ENCODE measurements at regions not wholly inside any gene's neighbourhood (a gene's known extent, or its start where the extent isn't known, plus 50 kb on each side); places are given as distances from the start of the nearest gene placed in this dataset.

DNA sequence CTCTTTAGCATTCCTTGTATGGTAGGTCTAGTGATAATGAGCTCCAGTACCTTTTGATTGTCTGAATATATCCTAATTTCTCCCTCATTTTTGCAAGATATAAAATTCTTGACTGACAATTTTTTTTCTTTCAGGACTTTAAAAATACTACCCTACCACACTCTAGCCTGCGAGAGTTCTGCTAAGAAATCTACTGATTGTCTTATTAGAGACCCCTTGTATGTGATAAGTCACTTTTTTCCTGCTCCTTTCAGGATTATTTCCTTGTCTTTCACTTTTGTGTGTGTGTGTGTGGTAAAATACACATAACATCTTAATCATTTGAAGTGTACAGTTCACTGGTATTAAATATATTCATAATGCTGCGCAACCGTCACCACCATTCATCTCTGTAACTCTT lies 68.7 kb upstream of the PPP1R9A start:
- Histone ChIP-seq H3K4me1 (ENCODE audit: insufficient read depth) (no peaks in the 10 kb centered on the region), H3K36me3 (ENCODE audit: insufficient read depth) (peaks cover 7% of the 10 kb centered on the region; the same call in 1 of the 2 replicates), H4K20me1 (replicated peaks; ENCODE audit: insufficient read depth) (no peaks in the 10 kb centered on the region), H3K27ac (ENCODE audit: low read depth) (no peak overlapping the region), H2AFZ (no peak overlapping the region), H3F3A (replicated peaks; ENCODE audit: low read depth) (no peaks in the 10 kb centered on the region), H3K9me2 (ENCODE audit: insufficient read depth) (no peaks in the 10 kb centered on the region), H3K27me3 (ENCODE audit: insufficient read depth) (no peaks in the 10 kb centered on the region), H3K4me3 (no peak overlapping the region), H3K4me2 (no peak overlapping the region), H3K79me2 (replicated peaks; ENCODE audit: insufficient read depth) (no peaks in the 10 kb centered on the region)
- peaks cover 3% of the 10 kb centered on the region for H3K27me3 Mint-ChIP-seq (ENCODE audit: insufficient read depth, low read depth, poor library complexity)
- H3K27ac Mint-ChIP-seq = no peak overlapping the region
- no peak overlapping the region for H3K4me3 Mint-ChIP-seq
- DNase-seq (ENCODE audit: low spot score) = no peak
- no peak for ATAC-seq
- no peak for TF ChIP-seq REST (IDR thresholded peaks at IDR 0.05; ENCODE audit: unreplicated experiment)
- TF ChIP-seq NANOG (IDR thresholded peaks at IDR 0.05; ENCODE audit: borderline replicate concordance) = no peak
- TF ChIP-seq, protein P1, sequence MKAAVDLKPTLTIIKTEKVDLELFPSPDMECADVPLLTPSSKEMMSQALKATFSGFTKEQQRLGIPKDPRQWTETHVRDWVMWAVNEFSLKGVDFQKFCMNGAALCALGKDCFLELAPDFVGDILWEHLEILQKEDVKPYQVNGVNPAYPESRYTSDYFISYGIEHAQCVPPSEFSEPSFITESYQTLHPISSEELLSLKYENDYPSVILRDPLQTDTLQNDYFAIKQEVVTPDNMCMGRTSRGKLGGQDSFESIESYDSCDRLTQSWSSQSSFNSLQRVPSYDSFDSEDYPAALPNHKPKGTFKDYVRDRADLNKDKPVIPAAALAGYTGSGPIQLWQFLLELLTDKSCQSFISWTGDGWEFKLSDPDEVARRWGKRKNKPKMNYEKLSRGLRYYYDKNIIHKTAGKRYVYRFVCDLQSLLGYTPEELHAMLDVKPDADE (IDR thresholded peaks at IDR 0.05) = no peak
- no peak for TF ChIP-seq POLR2AphosphoS5 (IDR thresholded peaks at IDR 0.05; ENCODE audit: low read depth)
- TF ChIP-seq JUNB (IDR thresholded peaks at IDR 0.05; ENCODE audit: unreplicated experiment) = no peak
- TF ChIP-seq EZH2 (IDR thresholded peaks at IDR 0.05; ENCODE audit: low read depth, unreplicated experiment) = no peak
- no peak for TF ChIP-seq ZNF331 (CRISPR knock-in tag; IDR thresholded peaks at IDR 0.05; ENCODE audit: low read depth)
- no peak for TF ChIP-seq STAT1 (IDR thresholded peaks at IDR 0.05; ENCODE audit: unreplicated experiment)
- TF ChIP-seq EZH2phosphoT487 (IDR thresholded peaks at IDR 0.05; ENCODE audit: unreplicated experiment) = no peak
- peaks cover 48% of the 10 kb centered on the region for H3K9me3 Mint-ChIP-seq
- no peaks in the 10 kb centered on the region for H3K4me1 Mint-ChIP-seq
- H3K36me3 Mint-ChIP-seq (ENCODE audit: low read depth) = peaks cover 25% of the 10 kb centered on the region

DNA sequence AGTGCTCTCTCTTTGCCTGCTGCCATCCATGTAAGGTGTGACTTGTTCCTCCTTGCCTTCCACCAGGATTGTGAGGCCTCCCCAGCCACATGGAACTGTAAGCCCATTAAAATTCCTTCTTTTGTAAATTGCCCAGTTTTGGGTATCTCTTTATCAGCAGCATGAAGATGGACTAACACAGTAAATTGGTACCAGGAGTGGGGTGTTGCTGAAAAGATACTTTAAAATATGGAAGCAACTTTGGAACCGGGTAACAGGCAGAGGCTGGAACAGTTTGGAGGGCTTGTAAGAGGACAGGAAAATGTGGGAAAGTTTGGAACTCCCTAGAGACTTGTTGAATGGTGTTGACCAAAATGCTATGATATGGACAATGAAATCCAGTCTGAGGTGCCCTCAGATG lies 63.8 kb upstream of the PPP1R9A start:
- H3K36me3 Mint-ChIP-seq (ENCODE audit: low read depth) = peaks cover 35% of the 10 kb centered on the region
- no peaks in the 10 kb centered on the region for H3K27me3 ChIP-seq (ENCODE audit: insufficient read depth)
- no peak overlapping the region for H3K27ac ChIP-seq (ENCODE audit: low read depth)
- H3K27me3 Mint-ChIP-seq (ENCODE audit: insufficient read depth, low read depth, poor library complexity) = peaks cover 3% of the 10 kb centered on the region
- ATAC-seq (no peak), DNase-seq (ENCODE audit: low spot score) (no peak)
- peaks cover 57% of the 10 kb centered on the region for H3K9me3 Mint-ChIP-seq
- no peaks in the 10 kb centered on the region for H3K79me2 ChIP-seq (replicated peaks; ENCODE audit: insufficient read depth)
- no peaks in the 10 kb centered on the region for H4K20me1 ChIP-seq (replicated peaks; ENCODE audit: insufficient read depth)
- H3K4me1 Mint-ChIP-seq = no peaks in the 10 kb centered on the region
- H3K4me3 Mint-ChIP-seq = no peak overlapping the region
- no peaks in the 10 kb centered on the region for H3F3A ChIP-seq (replicated peaks; ENCODE audit: low read depth)
- no peaks in the 10 kb centered on the region for H3K4me1 ChIP-seq (ENCODE audit: insufficient read depth)
- no peak overlapping the region for H2AFZ ChIP-seq
- H3K27ac Mint-ChIP-seq = no peak overlapping the region
- H3K36me3 ChIP-seq (ENCODE audit: insufficient read depth) = peaks cover 7% of the 10 kb centered on the region; the same call in 1 of the 2 replicates
- no peak overlapping the region for H3K4me2 ChIP-seq
- no peak overlapping the region for H3K4me3 ChIP-seq
- no peaks in the 10 kb centered on the region for H3K9me2 ChIP-seq (ENCODE audit: insufficient read depth)
- TF ChIP-seq CREB1 (CRISPR knock-in tag; IDR thresholded peaks at IDR 0.05; ENCODE audit: low read depth) = no peak
- TF ChIP-seq REST (IDR thresholded peaks at IDR 0.05; ENCODE audit: unreplicated experiment) = no peak
- no peak for TF ChIP-seq JUNB (IDR thresholded peaks at IDR 0.05; ENCODE audit: unreplicated experiment)
- TF ChIP-seq POLR2AphosphoS5 (IDR thresholded peaks at IDR 0.05; ENCODE audit: low read depth) = no peak
- TF ChIP-seq, protein P2, sequence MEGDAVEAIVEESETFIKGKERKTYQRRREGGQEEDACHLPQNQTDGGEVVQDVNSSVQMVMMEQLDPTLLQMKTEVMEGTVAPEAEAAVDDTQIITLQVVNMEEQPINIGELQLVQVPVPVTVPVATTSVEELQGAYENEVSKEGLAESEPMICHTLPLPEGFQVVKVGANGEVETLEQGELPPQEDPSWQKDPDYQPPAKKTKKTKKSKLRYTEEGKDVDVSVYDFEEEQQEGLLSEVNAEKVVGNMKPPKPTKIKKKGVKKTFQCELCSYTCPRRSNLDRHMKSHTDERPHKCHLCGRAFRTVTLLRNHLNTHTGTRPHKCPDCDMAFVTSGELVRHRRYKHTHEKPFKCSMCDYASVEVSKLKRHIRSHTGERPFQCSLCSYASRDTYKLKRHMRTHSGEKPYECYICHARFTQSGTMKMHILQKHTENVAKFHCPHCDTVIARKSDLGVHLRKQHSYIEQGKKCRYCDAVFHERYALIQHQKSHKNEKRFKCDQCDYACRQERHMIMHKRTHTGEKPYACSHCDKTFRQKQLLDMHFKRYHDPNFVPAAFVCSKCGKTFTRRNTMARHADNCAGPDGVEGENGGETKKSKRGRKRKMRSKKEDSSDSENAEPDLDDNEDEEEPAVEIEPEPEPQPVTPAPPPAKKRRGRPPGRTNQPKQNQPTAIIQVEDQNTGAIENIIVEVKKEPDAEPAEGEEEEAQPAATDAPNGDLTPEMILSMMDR (conservative IDR thresholded peaks at IDR 0.05; ENCODE audit: low read depth in 2 of 2) = no peak
- no peak for TF ChIP-seq EZH2 (IDR thresholded peaks at IDR 0.05; ENCODE audit: low read depth, unreplicated experiment)
- TF ChIP-seq NANOG (IDR thresholded peaks at IDR 0.05; ENCODE audit: borderline replicate concordance) = no peak
- no peak for TF ChIP-seq EZH2phosphoT487 (IDR thresholded peaks at IDR 0.05; ENCODE audit: unreplicated experiment)
- TF ChIP-seq STAT1 (IDR thresholded peaks at IDR 0.05; ENCODE audit: unreplicated experiment) = no peak
- TF ChIP-seq, protein P1 (IDR thresholded peaks at IDR 0.05) = no peak
- no peak for TF ChIP-seq ZNF331 (CRISPR knock-in tag; IDR thresholded peaks at IDR 0.05; ENCODE audit: low read depth)
- TF ChIP-seq ZNF114 (CRISPR knock-in tag; IDR thresholded peaks at IDR 0.05) = no peak
